Kidney (tissue), 13 donors: ENCODE measurements at regions not wholly inside any gene's neighbourhood (a gene's known extent, or its start where the extent isn't known, plus 50 kb on each side); places are given as distances from the start of the nearest gene placed in this dataset.

ENCODE experiments used
- DNase-seq, 5 donors: peaks; one replicate each; pipeline ENCODE4 v3.0.0-alpha.2; 2013 to 2020
- FAIRE-seq: peaks from 2 replicates; lab custom pipeline; 2012; peaks lifted over from hg19 to GRCh38; lab: Jason Lieb, UNC
- H3K27ac ChIP-seq, 2 donors: one replicate each; pipeline ENCODE4 v1.7.0; 2013; ENCODE audit warnings: low read depth in 2 of 2, low read length in 2 of 2, inconsistent platforms in 1 of 2
- H3K27me3 ChIP-seq: one replicate; pipeline ENCODE4 v1.7.1; 2013; ENCODE audit warnings: low read length, inconsistent platforms; ENCODE audit not compliant: control insufficient read depth, insufficient read depth
- H3K36me3 ChIP-seq, 3 donors: one replicate each; pipeline versions ENCODE4 v1.7.0 to v1.7.1; 2013; ENCODE audit warnings: low read length in 3 of 3, control low read depth in 1 of 3, inconsistent platforms in 1 of 3; ENCODE audit not compliant: insufficient read depth in 3 of 3, control insufficient read depth in 2 of 3
- H3K4me1 ChIP-seq, 3 donors: one replicate each; pipeline versions ENCODE4 v1.7.0 to v1.7.1; 2013; ENCODE audit warnings: low read length in 3 of 3, inconsistent platforms in 1 of 3, low read depth in 1 of 3; ENCODE audit not compliant: control insufficient read depth in 2 of 3, insufficient read depth in 2 of 3
- H3K4me3 ChIP-seq, 3 donors: one replicate each; pipeline versions ENCODE4 v1.7.0 to v1.8.1; 2013; ENCODE audit warnings: low read length in 3 of 3, control low read depth in 1 of 3, inconsistent platforms in 1 of 3
- H3K9ac ChIP-seq, 3 donors: one replicate each; pipeline versions ENCODE4 v1.7.0 to v1.7.1; 2013; ENCODE audit warnings: low read length in 3 of 3, control low read depth in 1 of 3, inconsistent platforms in 1 of 3
- H3K9me3 ChIP-seq, 3 donors: one replicate each; pipeline versions ENCODE4 v1.7.0 to v1.7.1; 2013; ENCODE audit warnings: low read length in 3 of 3, control low read depth in 1 of 3, inconsistent platforms in 1 of 3; ENCODE audit not compliant: control insufficient read depth in 2 of 3, insufficient read depth in 1 of 3
- intact Hi-C: fragments of 100-400 bp; cut with DNase I; formaldehyde crosslinking; loops from one replicate; pipeline ENCODE4 v1.11.1; 2022
- TF ChIP-seq, protein P1 (sequence below): IDR thresholded peaks from 3 replicates; pipeline ENCODE4 v1.5.1; 2012; ENCODE audit warnings: mild to moderate bottlenecking, moderate library complexity, borderline replicate concordance; ENCODE audit not compliant: insufficient read depth; ENCODE audit errors: extremely low read depth
- donor health status: control.
- donor health status: control.
- donor health status: control.
- donor health status: control.
- donor health status: control.
- donor health status: DM: yes; HTN: yes; CAD: no.
- donor health status: Normal renal cell carcinoma (clear cell type).

DNA sequence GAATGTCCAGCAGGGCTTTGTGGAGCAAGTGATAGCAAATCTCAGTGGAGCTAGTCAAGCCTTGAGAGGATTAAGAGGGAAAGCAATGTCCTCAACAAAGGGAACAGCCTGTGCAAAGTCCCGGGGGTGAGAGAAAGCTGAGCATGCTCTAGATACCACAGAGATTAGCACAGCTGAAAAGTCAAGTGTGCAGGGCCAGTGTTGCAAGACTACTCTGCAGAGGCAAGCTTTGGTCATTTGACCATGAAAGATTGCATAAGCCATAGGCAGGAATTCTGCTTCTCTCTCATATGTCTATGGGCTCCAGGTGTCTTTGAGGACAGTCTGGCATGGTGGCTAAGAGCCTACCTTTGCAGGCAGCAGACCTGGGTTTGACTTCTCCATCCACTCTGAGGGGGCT lies 181.0 kb upstream of the JUN start:
- Histone ChIP-seq H3K27me3 (no peaks in the 10 kb centered on the region), H3K4me3 (no peak overlapping the region), H3K27ac (no peak overlapping the region), H3K36me3 (no peaks in the 10 kb centered on the region), H3K9me3 (no peaks in the 10 kb centered on the region), H3K4me1 (peaks cover 0 to 18% (median 8%) of the 10 kb centered on the region in 3 donors), H3K9ac (no peak overlapping the region)
- TF ChIP-seq, protein P1, sequence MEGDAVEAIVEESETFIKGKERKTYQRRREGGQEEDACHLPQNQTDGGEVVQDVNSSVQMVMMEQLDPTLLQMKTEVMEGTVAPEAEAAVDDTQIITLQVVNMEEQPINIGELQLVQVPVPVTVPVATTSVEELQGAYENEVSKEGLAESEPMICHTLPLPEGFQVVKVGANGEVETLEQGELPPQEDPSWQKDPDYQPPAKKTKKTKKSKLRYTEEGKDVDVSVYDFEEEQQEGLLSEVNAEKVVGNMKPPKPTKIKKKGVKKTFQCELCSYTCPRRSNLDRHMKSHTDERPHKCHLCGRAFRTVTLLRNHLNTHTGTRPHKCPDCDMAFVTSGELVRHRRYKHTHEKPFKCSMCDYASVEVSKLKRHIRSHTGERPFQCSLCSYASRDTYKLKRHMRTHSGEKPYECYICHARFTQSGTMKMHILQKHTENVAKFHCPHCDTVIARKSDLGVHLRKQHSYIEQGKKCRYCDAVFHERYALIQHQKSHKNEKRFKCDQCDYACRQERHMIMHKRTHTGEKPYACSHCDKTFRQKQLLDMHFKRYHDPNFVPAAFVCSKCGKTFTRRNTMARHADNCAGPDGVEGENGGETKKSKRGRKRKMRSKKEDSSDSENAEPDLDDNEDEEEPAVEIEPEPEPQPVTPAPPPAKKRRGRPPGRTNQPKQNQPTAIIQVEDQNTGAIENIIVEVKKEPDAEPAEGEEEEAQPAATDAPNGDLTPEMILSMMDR = no peak
- no peak for DNase-seq
- FAIRE-seq = no peak
- intact Hi-C loops = no loop called here

DNA sequence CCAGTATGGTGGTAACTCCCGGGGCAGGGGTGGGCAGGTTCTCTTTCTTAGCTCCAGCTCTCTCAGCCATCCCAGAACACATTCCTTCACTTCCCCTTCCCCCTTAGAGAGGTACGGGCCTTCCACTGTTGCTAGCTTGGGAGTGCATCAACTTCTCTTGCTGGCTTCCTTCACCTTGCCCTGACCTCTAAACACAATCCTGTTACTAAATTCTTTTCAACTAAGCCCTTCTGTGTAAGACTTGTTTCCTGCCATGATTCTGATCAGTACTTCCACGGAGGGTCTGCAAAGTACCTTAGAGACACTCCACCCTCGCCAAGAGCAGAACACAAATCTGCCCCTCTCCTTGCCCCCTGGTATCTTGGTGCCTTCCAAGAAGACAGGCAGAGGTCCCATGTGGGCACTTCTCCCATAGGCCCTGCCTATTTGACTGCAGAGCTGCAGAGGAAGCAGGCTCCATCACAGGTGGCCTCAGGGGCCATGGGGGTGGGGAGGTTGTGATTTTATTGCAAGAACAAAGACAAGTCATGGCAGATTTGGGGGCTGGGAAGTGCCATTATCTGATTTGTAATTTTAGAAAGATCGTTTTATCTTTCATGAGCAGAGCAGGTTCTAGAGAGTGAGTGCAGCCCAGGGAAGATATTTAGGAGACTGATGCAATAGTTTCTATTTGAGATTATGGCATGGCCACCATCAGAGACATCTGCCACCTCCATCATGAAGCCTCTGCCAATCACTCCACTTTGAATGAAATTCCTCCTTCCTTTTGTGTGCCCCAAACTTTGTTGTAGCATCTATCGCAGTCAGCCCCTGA lies 182.5 kb upstream of the JUN start:
- no peaks in the 10 kb centered on the region for H3K27me3 ChIP-seq
- TF ChIP-seq, protein P1 = no peak
- no peaks in the 10 kb centered on the region for H3K36me3 ChIP-seq
- no peaks in the 10 kb centered on the region for H3K9me3 ChIP-seq
- no peak for DNase-seq
- intact Hi-C loops = no loop called here
- no peak for FAIRE-seq
- no peak overlapping the region for H3K27ac ChIP-seq
- H3K4me3 ChIP-seq = no peak overlapping the region
- no peak overlapping the region for H3K9ac ChIP-seq
- peaks cover 0 to 18% (median 8%) of the 10 kb centered on the region in 3 donors for H3K4me1 ChIP-seq

DNA sequence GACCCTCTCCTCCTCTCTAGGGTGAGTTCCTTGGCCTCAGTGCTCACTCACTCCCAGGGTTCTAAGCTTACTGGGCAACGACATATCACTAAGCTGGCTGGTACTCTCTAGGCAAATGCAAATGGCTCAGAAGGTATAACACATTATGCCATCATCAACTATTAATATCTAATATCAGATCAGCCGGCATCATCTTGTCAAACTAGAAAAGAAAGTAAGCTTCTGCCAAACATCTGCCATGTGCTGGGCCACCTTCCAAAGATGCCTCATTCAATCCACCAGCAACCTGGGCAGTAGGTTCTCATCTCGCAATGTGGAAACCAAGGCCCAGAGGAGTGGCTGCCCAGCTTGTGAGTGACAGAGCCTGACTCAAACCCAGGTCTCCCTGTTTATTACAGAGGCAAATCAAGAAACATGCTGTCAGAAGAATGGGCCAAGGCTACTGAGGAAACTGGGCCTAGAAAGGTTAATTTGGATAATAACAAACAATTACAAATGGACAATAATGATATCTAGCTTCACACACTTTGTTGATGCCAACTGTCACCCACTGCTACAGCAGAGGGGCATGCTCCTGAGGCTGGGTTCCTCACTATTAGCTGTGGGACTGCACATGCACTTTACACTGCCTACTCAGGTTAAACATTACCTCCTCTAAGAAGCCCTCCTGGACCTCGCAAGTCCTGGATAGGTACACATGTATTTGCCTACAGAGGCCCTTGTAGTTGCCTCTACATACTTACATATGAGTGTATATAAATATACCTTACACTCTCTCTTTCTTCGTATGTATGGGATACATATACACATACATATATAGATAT lies 183.3 kb upstream of the JUN start:
- no peak for DNase-seq
- FAIRE-seq = no peak
- intact Hi-C loops = no loop called here
- TF ChIP-seq, protein P1 = no peak
- Histone ChIP-seq H3K4me1 (peaks cover 0 to 18% (median 8%) of the 10 kb centered on the region in 3 donors), H3K9ac (no peak overlapping the region), H3K9me3 (no peaks in the 10 kb centered on the region), H3K36me3 (no peaks in the 10 kb centered on the region), H3K27me3 (no peaks in the 10 kb centered on the region), H3K4me3 (no peak overlapping the region), H3K27ac (peak overlapping the region in 1 of 2 donors; percentile 15)
